ENCODE measurements at regions not wholly inside any gene's neighbourhood (a gene's known extent, or its start where the extent isn't known, plus 50 kb on each side); places are given as distances from the start of the nearest gene placed in this dataset.

DNA sequence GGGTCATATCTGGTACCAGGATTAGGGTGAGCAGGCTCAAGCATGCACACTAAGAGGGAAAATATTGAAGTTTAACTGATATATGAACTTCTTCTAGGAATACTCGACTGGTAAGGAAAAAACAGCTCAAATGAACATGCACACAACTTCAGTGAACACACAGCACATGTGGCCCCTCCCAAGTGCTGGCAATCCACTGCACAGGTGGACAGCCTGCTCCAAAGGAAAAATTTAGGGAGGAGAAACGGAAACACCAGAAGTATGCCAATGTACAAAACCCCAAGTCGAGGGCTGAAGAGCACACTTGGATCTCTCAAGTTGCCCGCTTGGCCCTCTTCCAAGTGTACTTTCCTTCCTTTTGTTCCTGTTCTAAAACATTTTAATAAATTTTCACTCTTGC lies 205.0 kb upstream of the FAM47C start:
- TF ChIP-seq NFIC (IDR thresholded peaks at IDR 0.05) (no peak), CEBPB (IDR thresholded peaks at IDR 0.05) (no peak), EGR1 (IDR thresholded peaks at IDR 0.05) (no peak), TEAD4 (IDR thresholded peaks at IDR 0.05) (no peak)
- TF ChIP-seq, protein P1, sequence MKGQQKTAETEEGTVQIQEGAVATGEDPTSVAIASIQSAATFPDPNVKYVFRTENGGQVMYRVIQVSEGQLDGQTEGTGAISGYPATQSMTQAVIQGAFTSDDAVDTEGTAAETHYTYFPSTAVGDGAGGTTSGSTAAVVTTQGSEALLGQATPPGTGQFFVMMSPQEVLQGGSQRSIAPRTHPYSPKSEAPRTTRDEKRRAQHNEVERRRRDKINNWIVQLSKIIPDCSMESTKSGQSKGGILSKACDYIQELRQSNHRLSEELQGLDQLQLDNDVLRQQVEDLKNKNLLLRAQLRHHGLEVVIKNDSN (IDR thresholded peaks at IDR 0.05) = no peak

DNA sequence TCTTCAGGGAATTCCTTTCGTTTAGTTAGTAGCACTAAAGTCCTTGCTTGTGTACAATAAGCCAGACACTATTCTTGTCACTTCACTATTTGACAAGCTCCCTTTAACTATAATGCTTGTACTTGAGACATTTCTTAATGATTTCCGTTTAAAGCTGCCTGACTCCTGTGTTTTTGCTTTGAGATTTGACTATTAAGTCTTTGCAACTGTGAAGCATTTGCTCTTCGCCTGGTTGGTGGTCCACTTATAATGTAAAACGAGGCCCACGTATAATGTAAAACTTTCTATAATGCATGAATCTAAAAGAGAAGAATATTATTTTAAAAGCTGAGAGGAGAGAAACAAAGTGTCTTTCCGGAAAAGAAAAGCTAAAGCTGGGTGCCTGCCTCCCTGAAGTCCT lies 204.1 kb upstream of the FAM47C start:
- TF ChIP-seq NFIC (IDR thresholded peaks at IDR 0.05) (no peak), TCF12 (IDR thresholded peaks at IDR 0.05; ENCODE audit: low read depth) (no peak), ZBTB7A (IDR thresholded peaks at IDR 0.05; ENCODE audit: low read depth) (no peak), EP300 (IDR thresholded peaks at IDR 0.05; ENCODE audit: borderline replicate concordance) (no peak), YY1 (IDR thresholded peaks at IDR 0.05; ENCODE audit: low read depth) (no peak), TEAD4 (IDR thresholded peaks at IDR 0.05) (no peak), CEBPB (IDR thresholded peaks at IDR 0.05) (no peak), RAD21 (IDR thresholded peaks at IDR 0.05; ENCODE audit: low read depth) (no peak)
- TF ChIP-seq, protein P1 (IDR thresholded peaks at IDR 0.05) = no peak
- TF ChIP-seq, protein P2, sequence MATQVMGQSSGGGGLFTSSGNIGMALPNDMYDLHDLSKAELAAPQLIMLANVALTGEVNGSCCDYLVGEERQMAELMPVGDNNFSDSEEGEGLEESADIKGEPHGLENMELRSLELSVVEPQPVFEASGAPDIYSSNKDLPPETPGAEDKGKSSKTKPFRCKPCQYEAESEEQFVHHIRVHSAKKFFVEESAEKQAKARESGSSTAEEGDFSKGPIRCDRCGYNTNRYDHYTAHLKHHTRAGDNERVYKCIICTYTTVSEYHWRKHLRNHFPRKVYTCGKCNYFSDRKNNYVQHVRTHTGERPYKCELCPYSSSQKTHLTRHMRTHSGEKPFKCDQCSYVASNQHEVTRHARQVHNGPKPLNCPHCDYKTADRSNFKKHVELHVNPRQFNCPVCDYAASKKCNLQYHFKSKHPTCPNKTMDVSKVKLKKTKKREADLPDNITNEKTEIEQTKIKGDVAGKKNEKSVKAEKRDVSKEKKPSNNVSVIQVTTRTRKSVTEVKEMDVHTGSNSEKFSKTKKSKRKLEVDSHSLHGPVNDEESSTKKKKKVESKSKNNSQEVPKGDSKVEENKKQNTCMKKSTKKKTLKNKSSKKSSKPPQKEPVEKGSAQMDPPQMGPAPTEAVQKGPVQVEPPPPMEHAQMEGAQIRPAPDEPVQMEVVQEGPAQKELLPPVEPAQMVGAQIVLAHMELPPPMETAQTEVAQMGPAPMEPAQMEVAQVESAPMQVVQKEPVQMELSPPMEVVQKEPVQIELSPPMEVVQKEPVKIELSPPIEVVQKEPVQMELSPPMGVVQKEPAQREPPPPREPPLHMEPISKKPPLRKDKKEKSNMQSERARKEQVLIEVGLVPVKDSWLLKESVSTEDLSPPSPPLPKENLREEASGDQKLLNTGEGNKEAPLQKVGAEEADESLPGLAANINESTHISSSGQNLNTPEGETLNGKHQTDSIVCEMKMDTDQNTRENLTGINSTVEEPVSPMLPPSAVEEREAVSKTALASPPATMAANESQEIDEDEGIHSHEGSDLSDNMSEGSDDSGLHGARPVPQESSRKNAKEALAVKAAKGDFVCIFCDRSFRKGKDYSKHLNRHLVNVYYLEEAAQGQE (IDR thresholded peaks at IDR 0.05; ENCODE audit: low read depth) = no peak

DNA sequence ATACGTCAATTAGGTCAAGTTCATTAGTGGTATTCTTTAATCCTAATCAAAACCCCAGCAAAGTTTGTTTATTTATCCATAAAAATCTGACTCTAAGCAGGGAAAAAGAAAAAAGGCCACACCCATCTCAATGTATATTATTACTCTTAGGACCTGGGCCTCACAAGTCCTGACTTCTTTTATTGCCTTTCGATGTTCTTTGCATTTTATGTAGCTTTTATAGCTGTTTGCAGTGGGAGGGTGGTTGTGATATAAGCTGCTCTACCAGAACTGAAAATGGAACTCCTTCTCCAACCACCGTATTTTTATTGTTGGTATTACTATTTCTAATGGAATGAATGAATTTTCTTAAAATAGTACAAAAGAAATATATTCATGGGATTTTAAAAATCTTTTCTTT lies 163.3 kb upstream of the FAM47C start:
- TF ChIP-seq ZBTB7A (IDR thresholded peaks at IDR 0.05; ENCODE audit: low read depth) (no peak), NFIC (IDR thresholded peaks at IDR 0.05) (no peak), FOXM1 (IDR thresholded peaks at IDR 0.05; ENCODE audit: borderline replicate concordance, low read depth) (no peak), TEAD4 (IDR thresholded peaks at IDR 0.05) (no peak), CEBPB (IDR thresholded peaks at IDR 0.05) (no peak), TCF12 (IDR thresholded peaks at IDR 0.05; ENCODE audit: low read depth) (no peak), TAF1 (IDR thresholded peaks at IDR 0.05; ENCODE audit: low read depth) (no peak), YY1 (IDR thresholded peaks at IDR 0.05; ENCODE audit: low read depth) (no peak), EGR1 (IDR thresholded peaks at IDR 0.05) (no peak), EP300 (IDR thresholded peaks at IDR 0.05; ENCODE audit: borderline replicate concordance) (no peak), CREB1 (IDR thresholded peaks at IDR 0.05; ENCODE audit: low read depth) (no peak), RAD21 (IDR thresholded peaks at IDR 0.05; ENCODE audit: low read depth) (no peak)
- TF ChIP-seq, protein P1 (IDR thresholded peaks at IDR 0.05) = no peak
- TF ChIP-seq, protein P3, sequence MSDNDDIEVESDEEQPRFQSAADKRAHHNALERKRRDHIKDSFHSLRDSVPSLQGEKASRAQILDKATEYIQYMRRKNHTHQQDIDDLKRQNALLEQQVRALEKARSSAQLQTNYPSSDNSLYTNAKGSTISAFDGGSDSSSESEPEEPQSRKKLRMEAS (IDR thresholded peaks at IDR 0.05) = no peak
- TF ChIP-seq, protein P2 (IDR thresholded peaks at IDR 0.05; ENCODE audit: low read depth) = no peak

DNA sequence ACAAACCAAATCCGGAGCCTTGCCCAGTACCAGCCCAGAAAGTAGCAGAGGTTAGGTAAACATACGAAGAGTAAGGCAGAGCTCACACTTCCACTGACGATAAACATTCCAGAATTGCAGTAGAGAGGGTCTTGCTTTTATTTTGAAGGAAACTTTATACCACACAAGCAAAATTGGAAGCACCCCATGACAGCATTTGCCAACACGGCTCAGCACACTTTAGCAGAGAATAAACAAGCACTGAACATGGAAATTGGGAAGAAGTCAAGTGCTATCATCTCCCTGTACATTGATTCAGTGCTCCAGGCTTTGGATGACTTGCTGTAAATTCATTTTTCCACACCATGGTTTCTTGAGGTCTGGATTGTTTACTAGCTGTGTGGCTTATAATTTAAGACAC lies 160.7 kb upstream of the FAM47C start:
- TF ChIP-seq EGR1 (IDR thresholded peaks at IDR 0.05) (no peak), CREB1 (IDR thresholded peaks at IDR 0.05; ENCODE audit: low read depth) (no peak), EP300 (IDR thresholded peaks at IDR 0.05; ENCODE audit: borderline replicate concordance) (no peak), NFIC (IDR thresholded peaks at IDR 0.05) (no peak), RAD21 (IDR thresholded peaks at IDR 0.05; ENCODE audit: low read depth) (no peak), TCF12 (IDR thresholded peaks at IDR 0.05; ENCODE audit: low read depth) (no peak), ZBTB7A (IDR thresholded peaks at IDR 0.05; ENCODE audit: low read depth) (no peak), FOXM1 (IDR thresholded peaks at IDR 0.05; ENCODE audit: borderline replicate concordance, low read depth) (no peak)
- TF ChIP-seq, protein P3 (IDR thresholded peaks at IDR 0.05) = no peak

DNA sequence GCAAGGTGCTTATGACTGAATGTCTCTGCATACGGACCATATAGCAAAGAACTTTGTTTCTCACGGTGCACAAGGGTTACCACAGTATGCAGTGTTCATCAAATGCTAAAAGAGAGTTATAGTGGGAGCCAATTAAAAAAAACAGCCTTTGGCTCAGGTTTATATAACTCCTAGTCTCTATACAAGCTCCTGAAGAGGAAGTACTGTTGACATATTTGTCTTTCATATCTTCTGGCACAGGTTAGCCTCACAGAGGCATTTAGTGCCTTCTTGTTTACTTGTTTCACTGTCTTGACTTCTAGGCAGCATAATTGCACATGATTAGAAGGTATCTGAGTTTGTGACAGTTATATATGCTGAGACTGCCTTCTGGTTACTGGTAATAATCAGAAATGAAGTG lies 158.8 kb upstream of the FAM47C start:
- no peak for TF ChIP-seq YY1 (IDR thresholded peaks at IDR 0.05; ENCODE audit: low read depth)
- no peak for TF ChIP-seq CEBPB (IDR thresholded peaks at IDR 0.05)
- TF ChIP-seq RAD21 (IDR thresholded peaks at IDR 0.05; ENCODE audit: low read depth) = no peak
- no peak for TF ChIP-seq CREB1 (IDR thresholded peaks at IDR 0.05; ENCODE audit: low read depth)
- no peak for TF ChIP-seq FOXM1 (IDR thresholded peaks at IDR 0.05; ENCODE audit: borderline replicate concordance, low read depth)
- TF ChIP-seq TCF12 (IDR thresholded peaks at IDR 0.05; ENCODE audit: low read depth) = no peak
- TF ChIP-seq, protein P3 (IDR thresholded peaks at IDR 0.05) = no peak
- no peak for TF ChIP-seq TAF1 (IDR thresholded peaks at IDR 0.05; ENCODE audit: low read depth)
- no peak for TF ChIP-seq NFIC (IDR thresholded peaks at IDR 0.05)
- TF ChIP-seq, protein P1 (IDR thresholded peaks at IDR 0.05) = no peak
- TF ChIP-seq ZBTB7A (IDR thresholded peaks at IDR 0.05; ENCODE audit: low read depth) = no peak
- no peak for TF ChIP-seq EGR1 (IDR thresholded peaks at IDR 0.05)

Data from Ishikawa (cell line).